ENCODE measurements at regions not wholly inside any gene's neighbourhood (a gene's known extent, or its start where the extent isn't known, plus 50 kb on each side); places are given as distances from the start of the nearest gene placed in this dataset.
"Not testable (repeated sequence)": the region's sequence is repeated elsewhere in the genome, so short reads cannot be mapped to it uniquely, and the experiment has no call there.

GRCh38 chr20:56779452-56780143 lies 150.5 kb downstream of the TFAP2C start:
- TF ChIP-seq POLR2A (IDR thresholded peaks at IDR 0.05) = no peak
- TF ChIP-seq EP300 (IDR thresholded peaks at IDR 0.05) = no peak
- TF ChIP-seq CTCF (IDR thresholded peaks at IDR 0.05) = no peak
- intact Hi-C loops (cut with DNase I) = no loop called here
- WGBS, 3 donors = 46 to 51% (median 50%) methylated on average over 9 to 11 of the region's 11 CpGs
- no peaks in the 10 kb centered on the region for H3K36me3 ChIP-seq
- no peak overlapping the region for H3K27ac ChIP-seq
- DNase-seq = no peak
- H3K4me3 ChIP-seq = no peak overlapping the region
- no peaks in the 10 kb centered on the region for H3K27me3 ChIP-seq
- H3K9me3 ChIP-seq = no peaks in the 10 kb centered on the region
- no peaks in the 10 kb centered on the region for H3K4me1 ChIP-seq (ENCODE audit: insufficient read depth)

- intact Hi-C loops (cut with DNase I) = no loop called here
- Histone ChIP-seq H3K36me3 (no peaks in the 10 kb centered on the region), H3K27ac (no peak overlapping the region), H3K4me1 (ENCODE audit: insufficient read depth) (no peaks in the 10 kb centered on the region), H3K4me3 (no peak overlapping the region), H3K9me3 (no peaks in the 10 kb centered on the region), H3K27me3 (no peaks in the 10 kb centered on the region)
- WGBS, 3 donors = 58 to 77% (median 63%) methylated on average over 7 of the region's 7 CpGs
- TF ChIP-seq EP300 (IDR thresholded peaks at IDR 0.05) (no peak), POLR2A (IDR thresholded peaks at IDR 0.05) (no peak), CTCF (IDR thresholded peaks at IDR 0.05) (no peak)
- DNase-seq = no peak
Measured at GRCh38 chr20:56780266-56780665, 151.2 kb downstream of the TFAP2C start.

DNA sequence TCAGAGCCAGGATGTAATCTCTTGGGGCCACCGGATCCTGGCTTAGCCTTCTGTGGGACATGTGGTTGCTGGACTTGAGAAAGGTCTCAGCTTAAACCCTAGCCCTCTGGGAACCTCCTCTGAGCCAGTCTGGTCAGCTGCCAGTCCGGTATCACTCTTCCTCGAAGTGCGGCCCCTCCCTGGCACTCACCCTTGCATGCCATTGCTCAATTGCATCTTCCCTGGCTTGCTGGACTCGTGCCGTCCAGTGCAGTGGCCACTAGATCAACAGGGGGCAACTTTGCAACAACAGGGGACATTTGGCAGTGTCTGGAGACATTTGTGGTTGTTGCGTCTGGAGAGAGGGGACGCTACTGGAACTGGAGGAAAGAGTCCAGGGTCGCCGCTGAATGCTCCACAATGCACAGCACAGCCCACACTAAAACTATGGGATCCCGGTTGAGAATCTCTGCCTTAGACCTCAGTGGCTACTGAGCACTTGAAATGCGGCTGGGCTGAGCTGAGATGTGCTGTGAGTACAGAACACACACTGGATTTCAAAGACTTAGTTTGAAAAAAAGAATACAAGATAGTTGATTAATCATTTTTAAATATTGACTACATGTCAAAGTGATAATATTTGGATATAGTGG lies 152.1 kb downstream of the TFAP2C start:
- TF ChIP-seq CTCF (IDR thresholded peaks at IDR 0.05) (no peak), POLR2A (IDR thresholded peaks at IDR 0.05) (no peak), EP300 (IDR thresholded peaks at IDR 0.05) (no peak)
- Histone ChIP-seq H3K27me3 (no peaks in the 10 kb centered on the region), H3K27ac (no peak overlapping the region), H3K36me3 (no peaks in the 10 kb centered on the region), H3K4me1 (ENCODE audit: insufficient read depth) (no peaks in the 10 kb centered on the region), H3K9me3 (no peaks in the 10 kb centered on the region), H3K4me3 (no peak overlapping the region)
- intact Hi-C loops (cut with DNase I) = no loop called here
- 32 to 36% (median 35%) methylated on average over 12 of the region's 12 CpGs for WGBS, 3 donors
- no peak for DNase-seq

- H3K9me3 ChIP-seq; H3K27me3 ChIP-seq; intact Hi-C loops (cut with DNase I); H3K4me3 ChIP-seq; H3K4me1 ChIP-seq (ENCODE audit: insufficient read depth); H3K27ac ChIP-seq; H3K36me3 ChIP-seq; DNase-seq: not testable (repeated sequence)
- 49 to 79% (median 50%) methylated on average over 2 of the region's 2 CpGs for WGBS, 3 donors
Measured at GRCh38 chr20:56781987-56782560, 153.0 kb downstream of the TFAP2C start.

DNA sequence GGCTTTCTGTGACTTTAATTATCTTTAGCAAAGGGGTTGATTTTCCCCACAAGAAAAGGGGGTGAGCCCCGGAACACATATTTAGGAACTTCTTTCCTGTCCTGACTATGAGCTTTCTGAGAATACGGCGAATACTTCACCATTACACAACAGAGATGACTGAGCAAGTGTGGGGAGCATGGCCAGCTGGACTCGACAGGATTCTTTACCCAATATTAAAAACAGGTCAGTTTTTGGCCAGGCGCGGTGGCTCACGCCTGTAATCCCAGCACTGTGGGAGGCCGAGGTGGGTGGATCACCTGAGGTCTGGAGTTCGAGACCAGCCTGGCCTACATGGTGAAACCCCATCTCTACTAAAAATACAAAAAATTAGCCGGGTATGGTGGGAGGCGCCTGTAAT lies 153.7 kb downstream of the TFAP2C start:
- H3K4me1 ChIP-seq (ENCODE audit: insufficient read depth); H3K36me3 ChIP-seq; intact Hi-C loops (cut with DNase I); DNase-seq; H3K27ac ChIP-seq; H3K9me3 ChIP-seq; H3K4me3 ChIP-seq; H3K27me3 ChIP-seq: not testable (repeated sequence)
- 81 to 85% (median 81%) methylated on average over 11 of the region's 11 CpGs for WGBS, 3 donors
